Nephron (organoid): ENCODE measurements at regions not wholly inside any gene's neighbourhood (a gene's known extent, or its start where the extent isn't known, plus 50 kb on each side); places are given as distances from the start of the nearest gene placed in this dataset.
"Not testable (repeated sequence)": the region's sequence is repeated elsewhere in the genome, so short reads cannot be mapped to it uniquely, and the experiment has no call there.

Experiments used
- H3K27ac Mint-ChIP-seq, 3 experiments: 2 replicates each; pipeline ENCODE4 v1.8.0; 2020; ENCODE audit warnings: mixed read lengths in 3 of 3, mild to moderate bottlenecking in 2 of 3, moderate library complexity in 1 of 3
- H3K27me3 Mint-ChIP-seq: 2 replicates; pipeline ENCODE4 v1.8.0; 2021; ENCODE audit warnings: low read depth, mild to moderate bottlenecking, moderate library complexity, mixed read lengths
- H3K36me3 Mint-ChIP-seq: 2 replicates; pipeline ENCODE4 v1.8.0; 2020; ENCODE audit warnings: low read depth, mixed read lengths
- H3K4me1 Mint-ChIP-seq: 2 replicates; pipeline ENCODE4 v1.8.0; 2020; ENCODE audit warnings: mixed read lengths
- H3K4me3 Mint-ChIP-seq, 3 experiments: 2 replicates each; pipeline ENCODE4 v1.8.0; 2020; ENCODE audit warnings: mild to moderate bottlenecking in 3 of 3, mixed read lengths in 3 of 3, moderate library complexity in 2 of 3
- H3K9me3 Mint-ChIP-seq: 2 replicates; pipeline ENCODE4 v1.8.0; 2020; ENCODE audit warnings: mixed read lengths
- CTCF ChIP-seq, 3 experiments: fragments of 200-600 bp; sonication (generic); IDR thresholded peaks; one replicate each; pipeline ENCODE4 v1.5.0; 2021; ENCODE audit warnings: antibody characterized with exemption in 3 of 3; ENCODE audit not compliant: unreplicated experiment in 3 of 3

DNA sequence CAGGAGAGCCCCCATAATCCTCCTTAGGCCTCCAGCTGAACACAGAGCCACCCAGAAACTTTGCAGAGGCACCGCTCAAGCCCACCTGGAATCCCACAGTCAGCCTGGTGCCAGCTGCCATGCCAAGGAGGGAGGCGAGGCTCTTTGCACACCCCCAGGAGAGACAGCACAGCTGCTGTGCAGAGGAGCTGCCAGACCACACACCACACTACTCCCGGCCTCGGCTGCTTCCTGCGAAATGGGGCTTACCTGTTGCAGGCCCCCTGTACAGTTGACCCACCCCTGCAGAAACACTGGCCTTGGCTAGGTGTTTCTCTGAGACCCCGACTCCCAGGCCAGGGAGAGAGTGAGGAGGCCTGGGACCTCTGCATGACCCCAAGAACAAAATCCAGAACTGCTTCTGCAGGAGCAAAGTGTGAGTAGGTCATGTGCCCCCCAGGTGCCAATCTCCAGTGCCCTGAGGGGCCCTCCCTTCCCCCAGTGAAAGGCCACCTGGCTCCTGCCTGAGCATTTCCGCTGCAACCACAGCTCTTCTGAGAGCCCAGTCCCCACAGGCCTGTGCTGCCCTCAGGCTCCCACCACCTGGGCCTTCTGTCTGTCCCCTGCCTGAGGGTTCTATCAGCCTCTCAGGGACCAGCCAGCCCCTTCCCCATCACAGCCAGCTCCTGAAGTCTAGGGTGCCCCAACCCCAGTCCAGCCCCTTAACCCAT lies 580.4 kb downstream of the UQCRFS1 start:
- no peaks in the 10 kb centered on the region for H3K4me1 Mint-ChIP-seq
- H3K4me3 Mint-ChIP-seq: no peak overlapping the region
- no peak for TF ChIP-seq CTCF (IDR thresholded peaks at IDR 0.05; ENCODE audit: unreplicated experiment in 3 of 3)
- peaks cover 28% of the 10 kb centered on the region for H3K9me3 Mint-ChIP-seq
- no peaks in the 10 kb centered on the region for H3K27me3 Mint-ChIP-seq
- peaks cover 19% of the 10 kb centered on the region for H3K36me3 Mint-ChIP-seq
- no peak overlapping the region for H3K27ac Mint-ChIP-seq

DNA sequence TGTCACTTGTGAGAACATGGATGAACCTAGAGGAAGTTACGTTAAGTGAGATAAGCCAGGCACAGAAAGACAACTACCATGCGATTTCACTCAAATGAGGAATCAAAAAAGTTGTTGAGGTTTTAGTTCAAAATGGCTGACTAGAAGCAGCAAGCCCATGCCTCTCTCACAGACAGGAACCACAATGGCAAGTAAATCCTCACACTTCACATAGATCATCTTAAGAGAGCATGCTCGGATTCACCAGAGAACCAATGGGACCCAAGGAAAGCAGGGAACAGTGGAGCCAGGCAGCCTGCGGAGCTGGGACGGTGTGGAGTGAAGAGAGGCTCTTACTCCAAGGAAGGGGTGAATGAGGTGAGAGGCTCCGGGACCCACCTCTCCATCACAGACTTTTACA lies 581.0 kb downstream of the UQCRFS1 start:
- Mint-ChIP-seq H3K27me3 (no peaks in the 10 kb centered on the region), H3K9me3 (peaks cover 30% of the 10 kb centered on the region), H3K4me1 (no peaks in the 10 kb centered on the region), H3K4me3 (no peak overlapping the region), H3K27ac (no peak overlapping the region), H3K36me3 (peaks cover 20% of the 10 kb centered on the region)
- no peak for TF ChIP-seq CTCF (IDR thresholded peaks at IDR 0.05; ENCODE audit: unreplicated experiment in 3 of 3)

DNA sequence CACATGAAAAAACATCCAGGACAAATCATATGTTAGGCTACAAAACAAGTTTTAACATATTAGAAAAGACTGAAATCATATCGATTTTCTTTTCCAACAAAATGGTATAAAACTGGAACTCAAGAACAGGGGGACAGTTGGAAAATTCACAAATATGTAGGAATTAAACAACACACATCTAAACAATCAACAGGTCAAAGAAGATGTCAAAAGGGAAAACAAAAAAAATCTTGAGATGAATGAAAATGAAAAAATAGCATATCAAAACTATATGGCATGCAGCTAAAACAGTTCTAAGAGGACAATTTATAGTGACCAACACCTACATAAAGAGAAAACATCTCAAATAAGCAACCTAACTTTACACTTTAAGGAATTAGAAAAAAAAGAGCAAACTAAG lies 585.3 kb downstream of the UQCRFS1 start:
- no peak overlapping the region for H3K4me3 Mint-ChIP-seq
- no peak for TF ChIP-seq CTCF (IDR thresholded peaks at IDR 0.05; ENCODE audit: unreplicated experiment in 3 of 3)
- H3K4me1 Mint-ChIP-seq: no peaks in the 10 kb centered on the region
- no peak overlapping the region for H3K27ac Mint-ChIP-seq
- H3K36me3 Mint-ChIP-seq: peaks cover 18% of the 10 kb centered on the region
- H3K27me3 Mint-ChIP-seq: no peaks in the 10 kb centered on the region
- peaks cover 25% of the 10 kb centered on the region for H3K9me3 Mint-ChIP-seq

DNA sequence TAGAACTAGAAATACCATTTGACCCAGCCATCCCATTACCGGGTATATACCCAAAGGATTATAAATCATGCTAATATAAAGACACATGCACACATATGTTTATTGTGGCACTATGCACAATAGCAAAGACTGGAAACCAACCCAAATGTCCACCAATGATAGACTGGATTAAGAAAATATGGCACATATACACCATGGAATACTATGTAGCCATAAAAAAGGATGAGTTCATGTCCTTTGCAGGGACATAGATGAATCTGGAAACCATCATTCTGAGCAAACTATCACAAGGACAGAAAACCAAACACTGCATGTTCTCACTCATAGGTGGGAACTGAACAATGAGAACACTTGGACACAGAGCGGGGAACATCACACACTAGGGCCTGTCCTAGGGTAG lies 586.5 kb downstream of the UQCRFS1 start:
- H3K4me3 Mint-ChIP-seq, H3K4me1 Mint-ChIP-seq, H3K27me3 Mint-ChIP-seq, H3K27ac Mint-ChIP-seq: not testable (repeated sequence)
- Mint-ChIP-seq H3K9me3 (peaks cover 23% of the 10 kb centered on the region), H3K36me3 (peaks cover 18% of the 10 kb centered on the region)

DNA sequence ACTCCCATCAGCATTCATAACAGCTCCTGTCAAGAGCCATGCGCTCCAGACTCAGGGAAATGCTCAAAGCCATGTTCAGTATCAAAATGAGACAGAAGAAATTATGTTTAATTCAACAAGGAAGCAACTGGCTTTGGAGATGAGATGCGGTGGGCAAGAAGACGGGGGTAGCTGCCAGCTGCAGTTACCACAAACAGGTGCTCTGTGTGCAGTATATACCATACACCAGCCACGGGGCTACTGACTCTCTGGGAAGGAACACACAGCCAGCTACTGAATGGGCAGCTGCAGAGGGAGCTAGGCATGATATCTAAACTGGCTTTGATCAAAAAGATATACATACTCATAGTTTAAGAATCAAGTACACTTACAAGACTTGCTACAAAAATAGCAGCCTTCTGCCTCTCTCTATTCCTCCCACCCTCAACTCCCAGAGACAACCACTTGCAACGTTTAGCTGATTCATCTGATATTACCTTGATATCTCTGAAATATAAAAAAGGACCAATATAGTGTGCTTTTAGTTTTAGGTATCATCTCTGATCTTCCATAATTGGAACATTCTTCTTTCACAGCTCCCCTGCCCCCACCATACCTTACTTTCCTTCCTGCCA lies 593.0 kb downstream of the UQCRFS1 start:
- TF ChIP-seq CTCF (IDR thresholded peaks at IDR 0.05; ENCODE audit: unreplicated experiment in 3 of 3): no peak
- H3K27me3 Mint-ChIP-seq: peaks cover 4% of the 10 kb centered on the region

DNA sequence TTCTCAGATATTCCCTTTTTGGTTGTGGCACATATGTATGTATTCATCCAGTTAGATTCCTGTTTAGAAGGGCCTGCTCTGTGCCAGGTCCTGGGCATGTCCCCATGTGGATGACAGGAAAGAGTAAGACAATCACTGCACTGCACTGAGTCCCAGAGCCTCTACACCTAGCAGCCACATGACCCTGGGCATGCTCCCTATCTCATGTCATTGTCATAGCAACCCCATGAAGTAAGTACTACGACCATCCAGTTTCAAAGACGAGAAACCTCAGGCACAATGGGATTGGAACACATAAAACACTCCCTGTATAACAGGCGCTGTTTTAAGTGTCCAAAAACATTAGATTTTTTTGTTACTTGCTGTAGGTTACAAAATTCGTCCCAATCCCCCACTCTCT lies 594.4 kb downstream of the UQCRFS1 start:
- no peak for TF ChIP-seq CTCF (IDR thresholded peaks at IDR 0.05; ENCODE audit: unreplicated experiment in 3 of 3)
- peaks cover 27% of the 10 kb centered on the region for H3K9me3 Mint-ChIP-seq
- peaks cover 4% of the 10 kb centered on the region for H3K27me3 Mint-ChIP-seq
- H3K36me3 Mint-ChIP-seq: no peaks in the 10 kb centered on the region
- no peaks in the 10 kb centered on the region for H3K4me1 Mint-ChIP-seq
- H3K27ac Mint-ChIP-seq: no peak overlapping the region
- H3K4me3 Mint-ChIP-seq: no peak overlapping the region

More for the DNA sequence above, 593.0 kb downstream of the UQCRFS1 start:
- Mint-ChIP-seq H3K9me3 (peaks cover 13% of the 10 kb centered on the region), H3K36me3 (no peaks in the 10 kb centered on the region), H3K4me1 (no peaks in the 10 kb centered on the region), H3K27ac (no peak overlapping the region), H3K4me3 (no peak overlapping the region)
